CD4-positive, alpha-beta T cell treated with Interleukin-15 for 1 hour (primary cell): ENCODE measurements at regions not wholly inside any gene's neighbourhood (a gene's known extent, or its start where the extent isn't known, plus 50 kb on each side); places are given as distances from the start of the nearest gene placed in this dataset.

ENCODE experiments used
- DNase-seq: peaks from one replicate; pipeline ENCODE4 v3.0.0-alpha.2; 2020

GRCh38 chr6:56863366-56863765, 91.5 kb upstream of the BEND6 start:
- no peak for DNase-seq

- no peak for DNase-seq
Observed at GRCh38 chr6:56862415-56863175, 92.3 kb upstream of the BEND6 start.

DNA sequence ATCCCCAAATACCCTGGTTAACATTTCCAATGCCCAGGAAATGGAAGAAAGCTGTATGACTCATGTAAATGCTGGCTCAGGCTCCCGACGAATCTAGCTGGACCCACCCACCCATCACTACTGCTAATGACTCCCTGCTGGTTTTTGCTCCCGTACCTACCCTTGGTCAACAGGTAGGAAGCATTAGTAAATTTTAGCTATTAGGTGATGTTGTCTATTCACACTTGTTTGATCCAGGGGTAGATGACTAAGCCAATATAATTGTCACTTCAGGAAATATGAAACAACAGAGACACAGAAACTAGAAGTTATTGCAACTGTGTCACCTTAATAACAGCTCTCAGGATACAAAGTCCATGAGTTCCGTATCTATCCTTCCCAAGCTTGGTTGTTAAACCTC, 94.4 kb upstream of the BEND6 start:
- no peak for DNase-seq

GRCh38 chr6:56856036-56856580, 98.8 kb upstream of the BEND6 start:
- DNase-seq, result no peak

DNA sequence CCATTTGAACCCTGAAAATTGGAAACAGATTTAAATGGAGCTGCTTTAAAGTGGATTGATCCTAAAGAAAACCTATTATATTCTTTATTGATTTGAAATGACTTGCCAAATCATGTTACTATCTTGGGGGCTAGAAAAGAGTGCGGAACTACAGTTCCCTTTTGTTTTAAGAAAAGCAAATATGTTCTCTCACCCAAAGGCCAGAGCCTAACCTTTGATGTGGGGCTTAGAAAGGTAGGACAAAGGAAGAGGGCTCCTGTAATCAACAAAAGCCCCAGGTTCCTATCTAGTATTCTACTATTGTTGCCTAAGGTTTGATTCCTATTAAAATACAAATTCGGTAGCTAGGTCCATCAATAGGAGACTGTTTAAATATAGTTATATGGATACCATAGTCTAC, 100.8 kb upstream of the BEND6 start:
- no peak for DNase-seq

DNA sequence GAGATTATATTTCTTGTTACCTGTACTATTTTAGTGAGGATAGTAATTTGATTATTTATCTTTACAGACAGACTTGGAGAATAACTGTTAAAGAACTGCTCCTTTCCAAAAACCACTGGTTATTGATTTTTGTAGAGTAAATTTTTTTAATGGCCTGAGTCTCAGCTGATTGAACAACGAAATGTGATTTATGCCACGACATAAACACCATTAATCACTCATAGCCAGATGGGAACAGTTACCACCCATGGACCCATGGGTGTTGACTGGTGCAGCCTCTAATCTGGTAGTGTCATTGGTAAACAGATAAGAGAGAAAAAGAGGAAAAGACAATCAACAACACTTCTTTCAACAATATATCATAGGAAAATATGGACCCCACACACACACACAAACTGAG, 101.4 kb upstream of the BEND6 start:
- DNase-seq, result no peak

- DNase-seq, result no peak
Observed at GRCh38 chr6:56852260-56853010, 102.5 kb upstream of the BEND6 start.

DNA sequence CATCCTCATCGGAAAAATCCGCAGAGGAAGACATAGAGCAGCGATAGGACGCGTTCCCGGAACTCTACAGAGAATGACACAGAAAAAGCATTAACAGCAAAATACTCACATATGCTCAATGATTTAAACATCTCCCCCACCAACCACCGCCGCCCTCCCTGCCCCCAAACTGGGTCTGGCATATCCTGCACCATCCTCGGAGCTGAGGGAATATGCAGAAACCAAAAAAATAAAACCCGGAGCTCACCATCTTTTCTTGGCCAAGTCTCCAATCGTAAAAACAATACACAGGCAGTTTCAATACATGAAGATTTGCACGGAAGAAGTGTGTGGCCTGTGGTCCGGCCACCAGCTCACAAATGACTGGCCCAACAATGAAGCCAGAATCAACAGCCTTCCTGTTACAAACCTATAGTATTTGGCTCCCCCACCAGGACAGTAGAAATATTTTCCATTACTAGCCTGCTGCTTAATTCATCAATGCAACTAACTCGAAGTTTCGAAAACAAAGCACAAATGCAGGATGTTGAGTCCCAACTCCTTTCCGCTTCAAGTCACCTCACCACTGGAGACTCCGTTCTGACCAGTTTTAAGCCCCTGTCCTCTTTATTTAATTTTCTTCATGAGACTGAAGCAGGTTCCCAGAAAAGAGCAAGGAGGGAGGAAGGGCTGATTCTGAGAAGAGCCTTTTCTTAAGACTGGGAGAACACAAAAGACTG, 103.2 kb upstream of the BEND6 start:
- DNase-seq, result no peak

GRCh38 chr6:56851074-56851473, 103.8 kb upstream of the BEND6 start:
- no peak for DNase-seq

- DNase-seq, result no peak
Observed at GRCh38 chr6:56850626-56851025, 104.3 kb upstream of the BEND6 start.

GRCh38 chr6:56849896-56850295, 105.0 kb upstream of the BEND6 start:
- DNase-seq, result no peak

DNA sequence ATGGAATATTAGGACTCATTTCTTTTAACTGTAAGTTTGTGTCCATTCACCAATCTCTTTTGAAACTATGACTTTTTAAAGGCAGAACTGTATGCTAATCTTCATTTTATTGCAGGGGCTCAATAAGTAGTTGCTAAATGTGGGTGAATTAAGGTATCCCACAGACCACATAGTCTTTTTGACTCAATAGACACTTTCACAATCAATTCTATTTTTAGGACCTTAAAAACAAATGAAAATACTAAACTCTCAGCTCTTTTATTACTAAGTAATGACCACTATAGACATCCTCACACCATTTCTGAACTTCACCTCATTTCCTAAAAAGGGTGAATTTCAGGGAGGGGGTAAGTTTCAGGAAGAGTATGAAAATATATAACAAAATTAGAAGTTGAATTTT, 106.8 kb upstream of the BEND6 start:
- DNase-seq, result no peak

- DNase-seq, result no peak
Observed at GRCh38 chr6:56845032-56845431, 109.9 kb upstream of the BEND6 start.

- DNase-seq, result peak; percentile 67
Observed at GRCh38 chr6:56843476-56844349, 111.2 kb upstream of the BEND6 start.

DNA sequence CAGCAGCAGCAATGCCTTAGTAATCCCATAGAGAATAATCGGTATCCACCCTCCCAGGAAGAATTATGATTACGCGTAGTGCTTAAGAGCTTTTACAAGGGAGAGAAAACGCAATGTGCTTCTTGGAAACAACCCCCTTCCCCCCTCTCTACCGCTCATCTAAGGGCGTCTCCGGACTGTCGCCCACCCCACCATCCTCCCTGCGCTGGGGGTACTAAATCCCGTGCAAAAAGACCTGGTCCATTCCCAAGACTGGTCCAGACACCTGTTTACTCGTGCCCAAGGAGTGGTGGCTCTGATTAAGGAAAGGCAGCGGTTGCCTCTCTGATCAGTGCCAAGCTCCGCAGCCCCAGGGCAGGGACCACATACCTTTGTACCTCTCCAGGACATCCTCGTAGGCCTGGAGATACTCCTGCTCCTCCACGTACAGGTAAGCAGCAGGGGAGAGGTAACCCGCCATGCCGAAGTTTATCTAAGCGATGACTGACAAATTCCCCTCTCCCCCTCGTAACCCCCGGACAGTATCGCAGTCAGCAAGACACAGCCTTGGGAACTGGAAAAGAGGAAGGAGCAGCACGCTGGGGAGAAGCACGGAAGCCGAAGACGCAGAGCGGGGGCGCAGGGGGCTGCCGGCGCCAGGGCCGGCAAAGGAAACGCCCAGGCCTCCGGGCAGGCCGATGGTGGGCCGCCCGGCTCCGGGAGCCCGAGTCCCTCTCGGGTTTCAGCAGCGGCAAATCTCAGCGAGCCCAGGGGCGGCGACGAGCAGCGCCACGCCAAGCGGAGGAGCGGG, 112.0 kb upstream of the BEND6 start:
- no peak for DNase-seq

GRCh38 chr6:56841751-56842150, 113.2 kb upstream of the BEND6 start:
- DNase-seq, result no peak

DNA sequence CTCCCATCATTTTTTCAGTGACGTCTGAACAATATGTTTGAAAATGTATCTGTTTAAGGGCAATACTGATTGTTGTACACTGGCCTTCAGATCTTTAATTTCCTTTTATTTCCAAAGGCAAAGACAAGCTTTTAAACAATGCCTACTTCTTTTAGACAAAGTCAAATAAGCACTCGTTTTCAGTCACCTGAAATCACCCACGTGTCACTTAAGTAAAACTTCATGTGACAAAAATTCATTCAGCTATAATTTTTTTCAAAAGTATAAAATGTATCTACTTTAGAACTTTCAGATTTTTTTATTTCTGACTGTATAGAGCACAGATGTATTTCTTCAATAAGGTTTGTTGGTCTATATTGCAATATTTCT, 113.5 kb upstream of the BEND6 start:
- no peak for DNase-seq

- DNase-seq, result no peak
Observed at GRCh38 chr6:56840467-56841380, 114.2 kb upstream of the BEND6 start.

DNA sequence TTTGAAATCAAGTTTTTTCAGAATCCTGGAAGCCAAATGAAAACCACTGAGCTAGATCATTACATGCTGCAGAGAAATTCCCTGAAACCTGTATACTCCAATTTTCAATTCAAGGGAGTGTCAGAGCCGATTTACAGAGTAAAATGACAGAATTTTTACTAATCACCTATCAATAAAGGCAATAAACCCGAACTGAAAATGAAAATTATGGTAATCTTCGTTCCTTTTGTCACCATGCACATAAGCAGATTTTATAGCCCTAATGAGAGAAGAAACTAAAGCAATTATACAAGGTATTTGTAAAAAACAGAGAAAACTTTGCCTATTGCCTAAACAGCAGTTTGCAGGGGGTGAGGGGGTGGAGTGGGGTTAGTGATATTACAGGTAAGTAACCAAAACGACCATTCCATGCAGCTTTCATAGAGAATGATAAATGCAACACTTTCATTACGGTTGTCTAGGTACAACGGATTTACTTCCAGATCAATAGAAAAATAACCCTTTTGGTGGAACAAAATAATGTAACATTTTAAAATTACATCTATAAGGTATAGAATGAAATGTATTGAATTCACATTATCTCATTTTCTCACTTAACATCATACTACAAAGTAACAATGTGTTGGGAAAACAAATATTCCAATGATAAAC, 115.2 kb upstream of the BEND6 start:
- no peak for DNase-seq

DNA sequence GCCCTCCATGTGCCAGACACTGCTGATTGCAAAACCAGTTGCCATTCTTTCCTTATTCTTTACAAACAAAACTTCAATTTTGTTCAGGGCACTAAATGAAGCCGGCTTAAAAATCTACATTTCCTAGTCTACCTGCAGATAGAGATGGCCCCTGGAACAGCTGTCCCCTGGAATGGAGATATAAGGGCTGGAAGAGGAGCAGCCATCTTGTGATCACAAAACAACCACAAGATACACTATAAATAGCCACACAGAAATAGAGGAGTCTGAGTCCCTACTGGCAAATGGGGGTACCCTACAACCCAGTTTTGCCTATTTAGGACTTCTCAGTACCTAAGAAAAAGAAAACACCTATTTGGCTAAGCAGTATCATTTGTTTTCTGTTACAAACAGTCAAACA, 115.9 kb upstream of the BEND6 start:
- no peak for DNase-seq
